NB4 (cell line): ENCODE measurements at regions not wholly inside any gene's neighbourhood (a gene's known extent, or its start where the extent isn't known, plus 50 kb on each side); places are given as distances from the start of the nearest gene placed in this dataset.
A peak's percentile ranks its signal among the peaks of the same experiment; 100 is the strongest.

Experiments
- DNase-seq: peaks from one replicate; pipeline ENCODE4 v3.0.0; 2010; ENCODE audit warnings: low read depth
- H3K4me3 ChIP-seq: one replicate; pipeline ENCODE4 v1.5.1; 2011; ENCODE audit warnings: mild to moderate bottlenecking, low read depth, low read length, moderate library complexity
- CTCF ChIP-seq: IDR thresholded peaks from one replicate; pipeline ENCODE4 v1.5.1; 2012; ENCODE audit warnings: low read depth, low read length
- MAX ChIP-seq: IDR thresholded peaks from 2 replicates; pipeline ENCODE4 v1.6.1; 2011; ENCODE audit warnings: low read depth, low read length
- MYC ChIP-seq: IDR thresholded peaks from 2 replicates; pipeline ENCODE4 v1.6.1; 2011; ENCODE audit warnings: low read depth, low read length
- POLR2A ChIP-seq: IDR thresholded peaks from 2 replicates; pipeline ENCODE4 v1.6.1; 2011; ENCODE audit warnings: mild to moderate bottlenecking; ENCODE audit not compliant: insufficient read length; ENCODE audit errors: extremely low read depth

GRCh38 chr3:102030661-102031060 is 181.3 kb downstream of the NFKBIZ start:
- H3K4me3 ChIP-seq: no peak overlapping the region
- DNase-seq: no peak
- TF ChIP-seq CTCF (no peak), MAX (no peak), MYC (no peak), POLR2A (no peak)

GRCh38 chr3:102031834-102032233 is 182.5 kb downstream of the NFKBIZ start:
- no peak overlapping the region for H3K4me3 ChIP-seq
- TF ChIP-seq CTCF (no peak), MAX (no peak), POLR2A (no peak), MYC (no peak)
- no peak for DNase-seq

GRCh38 chr3:102032491-102033383 is 183.4 kb downstream of the NFKBIZ start:
- no peak for DNase-seq
- no peak overlapping the region for H3K4me3 ChIP-seq
- no peak for TF ChIP-seq CTCF
- TF ChIP-seq POLR2A: no peak
- TF ChIP-seq MAX: no peak
- no peak for TF ChIP-seq MYC

- no peak overlapping the region for H3K4me3 ChIP-seq
- TF ChIP-seq MYC (no peak), MAX (no peak)
- DNase-seq: no peak
Measured at GRCh38 chr3:102034639-102035451, 185.5 kb downstream of the NFKBIZ start.

GRCh38 chr3:102036017-102036416 is 186.7 kb downstream of the NFKBIZ start:
- H3K4me3 ChIP-seq: no peak overlapping the region
- DNase-seq: peak; percentile 2
- no peak for TF ChIP-seq MAX
- no peak for TF ChIP-seq POLR2A
- no peak for TF ChIP-seq MYC
- TF ChIP-seq CTCF: no peak

- no peak for DNase-seq
- H3K4me3 ChIP-seq: no peak overlapping the region
- TF ChIP-seq POLR2A (no peak), MYC (no peak), CTCF (no peak), MAX (no peak)
Measured at GRCh38 chr3:102036472-102036871, 187.2 kb downstream of the NFKBIZ start.
